GM23338 (cell line): ENCODE measurements at regions not wholly inside any gene's neighbourhood (a gene's known extent, or its start where the extent isn't known, plus 50 kb on each side); places are given as distances from the start of the nearest gene placed in this dataset.

Experiments used
- ATAC-seq: fragments of 200-7000 bp; cut with Tn5 transposase; 3 replicates; pipeline ENCODE4 v1.9.1; 2020
- DNase-seq: peaks from one replicate; pipeline ENCODE4 v3.0.0-alpha.2; 2015; ENCODE audit warnings: low spot score
- H2AFZ ChIP-seq: fragments of 200-600 bp; sonication (generic); 2 replicates; pipeline ENCODE4 v1.8.0; 2016; ENCODE audit warnings: antibody characterized with exemption, mild to moderate bottlenecking, moderate library complexity
- H3F3A ChIP-seq: fragments of 200-600 bp; sonication (generic); replicated peaks from 2 replicates; pipeline ENCODE4 v1.8.0; 2017; ENCODE audit warnings: antibody characterized with exemption, mixed run types, low read depth
- H3K27ac ChIP-seq: fragments of 200-600 bp; sonication (generic); 2 replicates; pipeline ENCODE4 v1.6.1; 2016; ENCODE audit warnings: low read depth
- H3K27me3 ChIP-seq: fragments of 200-600 bp; sonication (generic); 2 replicates; pipeline ENCODE4 v1.8.0; 2016; ENCODE audit warnings: mild to moderate bottlenecking, mixed run types, moderate library complexity; ENCODE audit not compliant: insufficient read depth
- H3K36me3 ChIP-seq: fragments of 200-600 bp; sonication (generic); 2 replicates; pipeline ENCODE4 v1.8.0; 2016; ENCODE audit warnings: mild to moderate bottlenecking; ENCODE audit not compliant: insufficient read depth
- H3K4me1 ChIP-seq: fragments of 200-600 bp; sonication (generic); 2 replicates; pipeline ENCODE4 v1.8.0; 2016; ENCODE audit warnings: mild to moderate bottlenecking, moderate library complexity; ENCODE audit not compliant: insufficient read depth
- H3K4me2 ChIP-seq: fragments of 200-600 bp; sonication (generic); 2 replicates; pipeline ENCODE4 v1.7.1; 2017; ENCODE audit warnings: mixed run types
- H3K4me3 ChIP-seq: fragments of 200-600 bp; sonication (generic); 2 replicates; pipeline ENCODE4 v1.6.1; 2016; ENCODE audit warnings: mixed run types
- H3K79me2 ChIP-seq: fragments of 200-600 bp; sonication (generic); replicated peaks from 2 replicates; pipeline ENCODE4 v1.8.0; 2017; ENCODE audit warnings: mild to moderate bottlenecking; ENCODE audit not compliant: insufficient read depth
- H3K9me2 ChIP-seq: fragments of 200-600 bp; sonication (generic); 2 replicates; pipeline ENCODE4 v1.8.0; 2017; ENCODE audit not compliant: insufficient read depth
- H4K20me1 ChIP-seq: fragments of 200-600 bp; sonication (generic); replicated peaks from 2 replicates; pipeline ENCODE4 v1.8.0; 2017; ENCODE audit warnings: mild to moderate bottlenecking; ENCODE audit not compliant: insufficient read depth
- H3K27ac Mint-ChIP-seq: 2 replicates; pipeline ENCODE4 v1.8.0; 2020; ENCODE audit warnings: inconsistent platforms, mild to moderate bottlenecking, moderate library complexity, mixed read lengths
- H3K27me3 Mint-ChIP-seq: 3 replicates; pipeline ENCODE4 v1.8.0; 2022; ENCODE audit warnings: low read depth, mild to moderate bottlenecking, moderate library complexity, mixed read lengths, inconsistent platforms; ENCODE audit not compliant: insufficient read depth, poor library complexity
- H3K36me3 Mint-ChIP-seq: 3 replicates; pipeline ENCODE4 v1.8.0; 2021; ENCODE audit warnings: low read depth, mild to moderate bottlenecking, inconsistent platforms, moderate library complexity, mixed read lengths
- H3K4me1 Mint-ChIP-seq: 3 replicates; pipeline ENCODE4 v1.8.0; 2020; ENCODE audit warnings: mild to moderate bottlenecking, inconsistent platforms, mixed read lengths
- H3K4me3 Mint-ChIP-seq: 3 replicates; pipeline ENCODE4 v1.8.0; 2021; ENCODE audit warnings: moderate library complexity, mild to moderate bottlenecking, inconsistent platforms, mixed read lengths
- H3K9me3 Mint-ChIP-seq: 3 replicates; pipeline ENCODE4 v1.8.0; 2020; ENCODE audit warnings: moderate library complexity, mild to moderate bottlenecking, inconsistent platforms, mixed read lengths
- CREB1 ChIP-seq: fragments of 250-450 bp; sonication (Bioruptor Pico); IDR thresholded peaks from 2 replicates; pipeline ENCODE4 v1.5.0; 2020; ENCODE audit warnings: low read depth, mild to moderate bottlenecking, moderate library complexity
- ETS1 ChIP-seq: IDR thresholded peaks from 2 replicates; pipeline ENCODE4 v1.6.1; 2016; ENCODE audit warnings: antibody characterized with exemption
- EZH2 ChIP-seq: fragments of 200-600 bp; sonication (generic); IDR thresholded peaks from one replicate; pipeline ENCODE4 v1.8.0; 2017; ENCODE audit warnings: antibody characterized with exemption, mild to moderate bottlenecking, low read depth; ENCODE audit not compliant: unreplicated experiment
- EZH2phosphoT487 ChIP-seq: fragments of 200-600 bp; sonication (generic); IDR thresholded peaks from one replicate; pipeline ENCODE4 v1.8.1; 2018; ENCODE audit warnings: antibody characterized with exemption; ENCODE audit not compliant: unreplicated experiment
- JUNB ChIP-seq: IDR thresholded peaks from one replicate; pipeline ENCODE4 v1.6.1; 2016; ENCODE audit warnings: antibody characterized with exemption; ENCODE audit not compliant: unreplicated experiment
- NANOG ChIP-seq: IDR thresholded peaks from 2 replicates; pipeline ENCODE4 v1.6.1; 2016; ENCODE audit warnings: antibody characterized with exemption, borderline replicate concordance
- POLR2AphosphoS5 ChIP-seq: IDR thresholded peaks from 2 replicates; pipeline ENCODE4 v1.6.1; 2016; ENCODE audit warnings: antibody characterized with exemption, low read depth
- REST ChIP-seq: IDR thresholded peaks from one replicate; pipeline ENCODE4 v1.6.1; 2018; ENCODE audit warnings: antibody characterized with exemption; ENCODE audit not compliant: unreplicated experiment
- STAT1 ChIP-seq: IDR thresholded peaks from one replicate; pipeline ENCODE4 v1.6.1; 2016; ENCODE audit warnings: antibody characterized with exemption; ENCODE audit not compliant: unreplicated experiment
- ZNF331 ChIP-seq: fragments of 250-450 bp; sonication (Bioruptor Pico); IDR thresholded peaks from 2 replicates; pipeline ENCODE4 v1.5.0; 2020; ENCODE audit warnings: low read depth, mild to moderate bottlenecking, moderate library complexity
- TF ChIP-seq, protein P1 (sequence below): fragments of 250-450 bp; sonication (Bioruptor Pico); IDR thresholded peaks from 2 replicates; pipeline ENCODE4 v1.5.0; 2020; ENCODE audit warnings: mild to moderate bottlenecking, moderate library complexity

DNA sequence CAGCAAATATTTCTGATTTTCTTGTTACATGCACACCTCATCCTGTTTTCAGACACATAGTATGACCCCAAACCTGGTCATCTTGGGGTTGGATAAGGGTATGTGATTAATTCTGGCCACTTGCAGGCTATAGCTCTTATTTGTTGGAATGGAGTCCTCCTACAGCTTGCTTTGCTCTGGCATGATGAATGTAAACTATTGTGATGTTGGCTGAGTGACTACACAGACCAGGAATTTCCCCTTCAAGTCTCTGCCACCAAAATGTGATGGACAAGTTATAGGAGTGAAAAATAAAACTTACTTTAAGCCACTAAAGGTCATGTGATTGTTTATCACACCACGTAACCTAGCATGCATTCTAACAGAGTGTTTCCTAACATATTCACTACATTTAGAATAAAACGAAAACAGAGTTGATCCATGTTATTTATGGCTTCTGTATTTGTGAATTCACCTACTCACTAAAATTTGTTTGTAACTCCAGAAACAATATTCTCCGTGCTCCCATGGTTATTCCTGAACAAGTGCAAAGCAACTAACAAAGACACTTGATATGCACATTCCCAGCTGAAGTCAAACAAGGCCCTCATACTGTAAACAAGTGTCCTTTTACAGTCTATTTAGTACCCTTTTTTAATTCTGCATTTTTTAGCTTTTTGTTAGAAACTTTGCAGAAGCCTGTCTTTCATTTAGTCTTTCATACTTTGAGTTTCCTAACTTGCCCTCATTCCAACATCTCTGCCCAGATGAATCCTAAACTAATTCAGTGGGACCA is 599.2 kb upstream of the PCDH15 start:
- DNase-seq (no peak), ATAC-seq (peak; percentile 50; the same call in 2 of the 3 replicates)
- H3K4me1 ChIP-seq, result peaks cover 20% of the 10 kb centered on the region; the same call in 1 of the 2 replicates
- Mint-ChIP-seq H3K27me3 (peaks cover 1% of the 10 kb centered on the region), H3K36me3 (no peaks in the 10 kb centered on the region), H3K27ac (peak overlapping the region; percentile 20; the same call in 1 of the 2 replicates), H3K9me3 (no peaks in the 10 kb centered on the region), H3K4me1 (peaks cover 17% of the 10 kb centered on the region), H3K4me3 (no peak overlapping the region)
- TF ChIP-seq POLR2AphosphoS5 (no peak), CREB1 (CRISPR knock-in tag) (no peak), ETS1 (no peak), NANOG (no peak), STAT1 (no peak), EZH2phosphoT487 (no peak), ZNF331 (CRISPR knock-in tag) (no peak), JUNB (no peak), EZH2 (no peak), REST (no peak)
- TF ChIP-seq, protein P1, sequence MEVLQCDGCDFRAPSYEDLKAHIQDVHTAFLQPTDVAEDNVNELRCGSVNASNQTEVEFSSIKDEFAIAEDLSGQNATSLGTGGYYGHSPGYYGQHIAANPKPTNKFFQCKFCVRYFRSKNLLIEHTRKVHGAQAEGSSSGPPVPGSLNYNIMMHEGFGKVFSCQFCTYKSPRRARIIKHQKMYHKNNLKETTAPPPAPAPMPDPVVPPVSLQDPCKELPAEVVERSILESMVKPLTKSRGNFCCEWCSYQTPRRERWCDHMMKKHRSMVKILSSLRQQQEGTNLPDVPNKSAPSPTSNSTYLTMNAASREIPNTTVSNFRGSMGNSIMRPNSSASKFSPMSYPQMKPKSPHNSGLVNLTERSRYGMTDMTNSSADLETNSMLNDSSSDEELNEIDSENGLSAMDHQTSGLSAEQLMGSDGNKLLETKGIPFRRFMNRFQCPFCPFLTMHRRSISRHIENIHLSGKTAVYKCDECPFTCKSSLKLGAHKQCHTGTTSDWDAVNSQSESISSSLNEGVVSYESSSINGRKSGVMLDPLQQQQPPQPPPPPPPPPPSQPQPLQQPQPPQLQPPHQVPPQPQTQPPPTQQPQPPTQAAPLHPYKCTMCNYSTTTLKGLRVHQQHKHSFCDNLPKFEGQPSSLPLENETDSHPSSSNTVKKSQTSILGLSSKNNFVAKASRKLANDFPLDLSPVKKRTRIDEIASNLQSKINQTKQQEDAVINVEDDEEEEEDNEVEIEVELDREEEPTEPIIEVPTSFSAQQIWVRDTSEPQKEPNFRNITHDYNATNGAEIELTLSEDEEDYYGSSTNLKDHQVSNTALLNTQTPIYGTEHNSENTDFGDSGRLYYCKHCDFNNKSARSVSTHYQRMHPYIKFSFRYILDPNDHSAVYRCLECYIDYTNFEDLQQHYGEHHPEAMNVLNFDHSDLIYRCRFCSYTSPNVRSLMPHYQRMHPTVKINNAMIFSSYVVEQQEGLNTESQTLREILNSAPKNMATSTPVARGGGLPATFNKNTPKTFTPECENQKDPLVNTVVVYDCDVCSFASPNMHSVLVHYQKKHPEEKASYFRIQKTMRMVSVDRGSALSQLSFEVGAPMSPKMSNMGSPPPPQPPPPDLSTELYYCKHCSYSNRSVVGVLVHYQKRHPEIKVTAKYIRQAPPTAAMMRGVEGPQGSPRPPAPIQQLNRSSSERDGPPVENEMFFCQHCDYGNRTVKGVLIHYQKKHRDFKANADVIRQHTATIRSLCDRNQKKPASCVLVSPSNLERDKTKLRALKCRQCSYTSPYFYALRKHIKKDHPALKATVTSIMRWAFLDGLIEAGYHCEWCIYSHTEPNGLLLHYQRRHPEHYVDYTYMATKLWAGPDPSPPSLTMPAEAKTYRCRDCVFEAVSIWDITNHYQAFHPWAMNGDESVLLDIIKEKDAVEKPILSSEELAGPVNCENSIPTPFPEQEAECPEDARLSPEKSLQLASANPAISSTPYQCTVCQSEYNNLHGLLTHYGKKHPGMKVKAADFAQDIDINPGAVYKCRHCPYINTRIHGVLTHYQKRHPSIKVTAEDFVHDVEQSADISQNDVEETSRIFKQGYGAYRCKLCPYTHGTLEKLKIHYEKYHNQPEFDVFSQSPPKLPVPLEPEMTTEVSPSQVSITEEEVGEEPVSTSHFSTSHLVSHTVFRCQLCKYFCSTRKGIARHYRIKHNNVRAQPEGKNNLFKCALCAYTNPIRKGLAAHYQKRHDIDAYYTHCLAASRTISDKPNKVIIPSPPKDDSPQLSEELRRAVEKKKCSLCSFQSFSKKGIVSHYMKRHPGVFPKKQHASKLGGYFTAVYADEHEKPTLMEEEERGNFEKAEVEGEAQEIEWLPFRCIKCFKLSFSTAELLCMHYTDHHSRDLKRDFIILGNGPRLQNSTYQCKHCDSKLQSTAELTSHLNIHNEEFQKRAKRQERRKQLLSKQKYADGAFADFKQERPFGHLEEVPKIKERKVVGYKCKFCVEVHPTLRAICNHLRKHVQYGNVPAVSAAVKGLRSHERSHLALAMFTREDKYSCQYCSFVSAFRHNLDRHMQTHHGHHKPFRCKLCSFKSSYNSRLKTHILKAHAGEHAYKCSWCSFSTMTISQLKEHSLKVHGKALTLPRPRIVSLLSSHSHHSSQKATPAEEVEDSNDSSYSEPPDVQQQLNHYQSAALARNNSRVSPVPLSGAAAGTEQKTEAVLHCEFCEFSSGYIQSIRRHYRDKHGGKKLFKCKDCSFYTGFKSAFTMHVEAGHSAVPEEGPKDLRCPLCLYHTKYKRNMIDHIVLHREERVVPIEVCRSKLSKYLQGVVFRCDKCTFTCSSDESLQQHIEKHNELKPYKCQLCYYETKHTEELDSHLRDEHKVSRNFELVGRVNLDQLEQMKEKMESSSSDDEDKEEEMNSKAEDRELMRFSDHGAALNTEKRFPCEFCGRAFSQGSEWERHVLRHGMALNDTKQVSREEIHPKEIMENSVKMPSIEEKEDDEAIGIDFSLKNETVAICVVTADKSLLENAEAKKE (CRISPR knock-in tag), result no peak
- no peak overlapping the region for H3K4me2 ChIP-seq
- H3K79me2 ChIP-seq, result no peaks in the 10 kb centered on the region
- no peaks in the 10 kb centered on the region for H4K20me1 ChIP-seq
- no peak overlapping the region for H3K27ac ChIP-seq
- no peaks in the 10 kb centered on the region for H3K9me2 ChIP-seq
- no peaks in the 10 kb centered on the region for H3K27me3 ChIP-seq
- no peak overlapping the region for H2AFZ ChIP-seq
- no peaks in the 10 kb centered on the region for H3K36me3 ChIP-seq
- no peaks in the 10 kb centered on the region for H3F3A ChIP-seq
- H3K4me3 ChIP-seq, result no peak overlapping the region
